GM23248 (cell line): ENCODE measurements at regions not wholly inside any gene's neighbourhood (a gene's known extent, or its start where the extent isn't known, plus 50 kb on each side); places are given as distances from the start of the nearest gene placed in this dataset.

ENCODE experiments used
- EZH2 ChIP-seq: fragments of 200-600 bp; sonication (generic); IDR thresholded peaks from 2 replicates; pipeline ENCODE4 v1.6.1; 2018; ENCODE audit warnings: antibody characterized with exemption, mild to moderate bottlenecking; ENCODE audit not compliant: insufficient read depth, poor library complexity, severe bottlenecking
- EZH2phosphoT487 ChIP-seq: fragments of 200-600 bp; sonication (generic); IDR thresholded peaks from 2 replicates; pipeline ENCODE4 v1.6.1; 2018; ENCODE audit warnings: antibody characterized with exemption, moderate library complexity, mild to moderate bottlenecking, low read depth; ENCODE audit not compliant: insufficient read depth

DNA sequence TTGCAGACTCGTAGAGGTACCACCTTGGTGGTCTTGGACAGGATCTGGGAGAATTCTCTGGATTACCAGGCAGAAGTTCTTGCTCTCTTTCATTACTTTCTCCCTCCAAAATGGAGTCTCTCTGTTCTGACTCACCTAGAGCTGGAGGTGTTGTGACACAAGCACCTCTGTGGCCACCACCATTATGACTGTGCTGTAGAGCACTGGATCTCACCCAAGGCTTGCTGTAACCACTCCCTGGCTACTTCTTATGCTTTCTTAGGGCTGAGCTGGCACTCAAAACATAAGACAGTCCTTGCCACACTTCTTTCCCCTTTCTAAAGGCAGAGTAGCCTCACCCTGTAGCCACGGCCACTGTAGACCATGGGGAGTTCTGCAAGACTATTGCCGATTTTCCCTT, 296.6 kb upstream of the DIPK2B start:
- TF ChIP-seq EZH2 (no peak), EZH2phosphoT487 (no peak)
